UCSD-AML1 (cell line): ENCODE measurements at regions not wholly inside any gene's neighbourhood (a gene's known extent, or its start where the extent isn't known, plus 50 kb on each side); places are given as distances from the start of the nearest gene placed in this dataset.
A peak's percentile ranks its signal among the peaks of the same experiment; 100 is the strongest.

Experiments
- DNase-seq: peaks from one replicate; lab custom pipeline; 2025; ENCODE audit not compliant: unreplicated experiment; lab: John Stamatoyannopoulos, UW

- DNase-seq = no peak
These were observed 446.2 kb upstream of the TRPC7 start for GRCh38 chr5:136811551-136811950.

- DNase-seq = no peak
These were observed 445.7 kb upstream of the TRPC7 start for GRCh38 chr5:136811086-136811485.

DNA sequence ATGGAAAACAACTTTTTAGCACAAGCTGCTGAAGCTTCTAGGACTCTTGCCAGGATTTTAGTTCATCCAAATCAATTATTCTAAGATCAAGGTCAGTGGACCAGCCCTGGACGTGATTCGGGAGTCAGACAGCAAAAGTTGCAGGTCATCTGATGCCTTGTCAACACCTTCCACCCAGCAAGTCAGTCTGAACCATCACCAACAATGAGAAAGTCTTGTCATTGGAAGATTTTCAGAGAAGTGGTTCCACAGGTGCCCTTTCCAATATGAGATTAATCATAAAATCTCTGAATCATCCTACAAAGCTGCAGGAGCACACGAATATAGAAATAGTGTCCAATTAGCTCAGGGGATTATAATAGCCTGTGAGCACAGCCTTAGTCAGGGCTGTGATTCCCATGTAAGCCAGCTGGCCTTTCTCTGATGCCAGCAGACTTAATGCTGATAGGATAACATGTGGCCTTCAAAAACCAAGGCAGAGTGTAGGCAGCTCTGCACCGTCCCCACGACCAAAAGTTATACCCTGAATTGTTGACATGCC is 445.0 kb upstream of the TRPC7 start:
- DNase-seq = no peak

- no peak for DNase-seq
These were observed 444.0 kb upstream of the TRPC7 start for GRCh38 chr5:136809382-136809781.

DNA sequence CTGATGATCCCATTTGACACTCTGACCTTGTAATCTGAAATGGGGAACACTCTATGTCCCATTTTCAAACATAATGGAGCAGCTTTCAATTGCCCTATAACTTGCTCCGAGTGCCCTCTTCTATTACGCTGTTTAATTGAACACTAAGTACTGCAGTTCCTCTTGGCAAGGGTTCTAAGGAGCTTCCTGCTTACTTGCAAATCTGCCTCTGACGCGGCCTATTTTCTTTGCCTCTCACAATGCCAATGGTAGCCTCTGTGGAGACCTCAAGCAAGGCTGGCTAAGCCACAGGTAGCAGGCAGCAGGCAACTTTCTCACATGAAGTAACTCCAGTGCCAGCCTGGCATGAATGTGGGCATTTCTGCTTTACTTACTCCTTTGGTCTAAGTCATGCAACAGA is 443.4 kb upstream of the TRPC7 start:
- no peak for DNase-seq

DNA sequence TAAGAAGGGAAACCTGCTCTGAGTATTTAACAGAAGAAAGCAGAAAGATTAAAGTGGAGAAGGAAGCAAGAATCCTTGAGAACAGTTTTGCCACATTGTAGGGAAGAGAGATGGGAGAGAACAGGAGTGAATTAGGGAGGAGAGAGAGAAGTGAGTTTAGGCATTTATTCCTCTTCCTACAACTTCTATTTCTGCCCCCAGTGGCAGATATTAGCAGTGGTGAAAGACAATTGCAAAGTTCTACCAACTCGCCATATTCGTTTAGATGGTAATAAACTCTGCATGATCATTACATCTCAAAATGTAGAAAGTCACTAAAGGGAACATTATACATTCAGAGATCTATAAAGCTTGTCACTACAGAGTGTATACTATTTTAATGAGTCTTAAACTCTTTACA is 440.1 kb upstream of the TRPC7 start:
- no peak for DNase-seq

DNA sequence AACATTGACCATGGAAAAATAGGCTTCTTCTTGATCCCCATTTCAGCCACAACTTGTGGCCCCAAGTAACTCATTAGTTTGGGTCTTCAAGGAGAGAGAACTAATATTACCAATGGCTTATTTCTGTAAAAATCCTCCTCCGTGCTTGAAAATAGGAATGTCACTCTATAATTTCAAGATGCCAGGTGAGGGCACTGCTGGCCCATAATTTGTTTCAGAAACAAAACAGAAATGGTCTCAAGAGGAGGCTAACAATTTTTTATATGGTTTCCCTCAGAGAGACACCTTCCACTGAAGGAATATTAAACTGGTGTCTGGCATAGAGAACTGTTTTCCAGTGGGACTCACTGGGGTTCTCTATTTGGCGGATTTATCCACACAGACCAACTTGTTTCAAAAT is 437.0 kb upstream of the TRPC7 start:
- no peak for DNase-seq

- no peak for DNase-seq
These were observed 434.5 kb upstream of the TRPC7 start for GRCh38 chr5:136799806-136800372.

DNA sequence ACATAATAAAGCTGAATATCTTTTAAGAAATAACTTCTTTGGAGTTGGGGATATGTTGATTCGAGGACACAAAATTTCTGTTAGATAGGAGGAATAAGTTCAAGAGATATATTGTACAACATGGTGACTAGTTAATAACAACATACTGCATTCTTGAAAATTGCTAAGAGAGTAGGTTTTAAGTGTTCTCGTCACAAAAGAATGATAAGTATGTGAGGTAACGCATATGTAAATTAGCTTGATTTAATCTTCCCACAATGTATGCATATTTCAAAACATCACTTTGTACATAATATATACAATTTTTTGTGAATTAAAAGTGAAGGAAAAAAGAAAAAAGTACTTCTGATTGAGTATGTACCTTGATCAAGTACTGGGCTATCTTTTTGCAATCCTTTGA is 428.0 kb upstream of the TRPC7 start:
- no peak for DNase-seq

GRCh38 chr5:136781464-136781863 is 416.1 kb upstream of the TRPC7 start:
- no peak for DNase-seq

- no peak for DNase-seq
These were observed 415.2 kb upstream of the TRPC7 start for GRCh38 chr5:136780518-136780917.

GRCh38 chr5:136776022-136776927 is 410.9 kb upstream of the TRPC7 start:
- no peak for DNase-seq

GRCh38 chr5:136772491-136772890 is 407.1 kb upstream of the TRPC7 start:
- DNase-seq = no peak

DNA sequence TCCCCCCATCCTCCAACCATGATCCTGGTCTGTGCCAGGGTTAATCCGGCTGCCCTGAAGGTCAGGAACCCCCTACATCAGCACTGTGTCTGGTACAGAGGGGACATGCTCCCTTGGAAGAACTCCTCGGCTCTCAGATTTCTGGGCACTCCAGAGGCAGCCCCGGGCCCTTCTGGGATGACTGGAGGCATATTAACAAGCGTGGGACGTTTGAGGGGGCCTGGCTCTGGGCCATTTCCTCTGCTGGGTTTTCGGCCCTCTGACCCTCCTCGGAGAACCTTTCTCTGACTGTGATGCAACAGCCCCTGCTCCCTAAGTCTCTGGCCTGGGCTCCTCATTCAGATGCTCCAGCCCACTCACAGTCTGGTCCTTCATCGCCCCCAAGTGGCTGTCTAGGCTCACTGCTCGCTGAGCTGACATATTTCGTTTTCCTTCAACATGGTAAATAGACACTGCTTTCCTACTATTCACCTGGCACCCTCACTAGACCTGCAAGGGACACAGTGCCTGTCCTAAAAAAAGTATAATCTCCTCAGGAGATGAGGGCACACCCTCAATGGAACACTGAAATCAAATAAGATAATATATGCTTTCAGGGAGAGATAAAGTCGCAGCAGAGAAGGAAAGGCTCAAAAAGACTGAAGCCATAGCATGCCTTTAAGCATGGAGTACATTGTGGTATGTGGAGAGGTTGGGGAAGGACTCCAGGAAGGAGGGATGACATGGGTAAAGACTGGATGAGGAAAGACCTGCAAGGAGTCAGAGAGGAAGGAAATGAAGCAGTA is 404.7 kb upstream of the TRPC7 start:
- peak; percentile 45 for DNase-seq

DNA sequence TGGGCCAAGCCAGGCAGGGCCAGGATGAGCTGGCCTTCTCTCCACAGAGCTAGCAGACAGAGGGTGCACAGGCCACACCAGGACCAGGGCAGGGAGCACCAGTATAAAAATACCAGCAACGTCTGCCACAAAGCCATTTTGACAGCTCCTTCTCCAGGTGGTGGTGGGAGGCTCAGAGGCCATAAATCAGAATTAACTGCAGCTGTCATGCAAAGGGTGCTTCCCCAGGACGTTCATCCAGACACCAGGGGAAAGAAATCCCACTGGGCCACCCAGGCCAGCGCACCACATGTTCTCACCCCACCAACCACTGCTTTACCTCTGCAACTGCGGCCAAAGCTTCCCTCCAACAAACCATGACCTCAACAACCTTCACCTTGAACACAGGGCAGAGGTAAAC is 403.7 kb upstream of the TRPC7 start:
- no peak for DNase-seq

- no peak for DNase-seq
These were observed 403.1 kb upstream of the TRPC7 start for GRCh38 chr5:136768457-136768856.

GRCh38 chr5:136766456-136766855 is 401.1 kb upstream of the TRPC7 start:
- DNase-seq = no peak

DNA sequence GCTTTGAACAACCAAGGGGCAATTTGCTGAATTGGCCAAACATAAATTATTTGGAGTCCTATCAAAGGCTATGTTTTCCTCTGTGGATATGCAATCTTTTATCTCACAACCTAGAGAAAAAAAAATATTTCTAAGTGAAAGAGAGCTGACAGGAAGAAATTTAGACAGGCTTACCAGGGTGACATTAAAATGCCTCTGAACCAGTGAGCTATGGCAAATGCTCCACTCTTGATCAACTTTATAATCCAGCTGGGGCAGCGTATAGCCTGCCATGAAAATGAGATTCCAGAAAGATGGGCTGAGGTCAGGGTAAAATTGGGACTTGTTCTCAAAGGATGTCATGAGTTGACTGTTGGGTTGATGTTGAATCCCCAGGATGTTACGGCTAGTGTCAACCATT is 399.3 kb upstream of the TRPC7 start:
- no peak for DNase-seq

- no peak for DNase-seq
These were observed 398.2 kb upstream of the TRPC7 start for GRCh38 chr5:136763548-136763947.

- DNase-seq = no peak
These were observed 388.9 kb upstream of the TRPC7 start for GRCh38 chr5:136754216-136754615.

DNA sequence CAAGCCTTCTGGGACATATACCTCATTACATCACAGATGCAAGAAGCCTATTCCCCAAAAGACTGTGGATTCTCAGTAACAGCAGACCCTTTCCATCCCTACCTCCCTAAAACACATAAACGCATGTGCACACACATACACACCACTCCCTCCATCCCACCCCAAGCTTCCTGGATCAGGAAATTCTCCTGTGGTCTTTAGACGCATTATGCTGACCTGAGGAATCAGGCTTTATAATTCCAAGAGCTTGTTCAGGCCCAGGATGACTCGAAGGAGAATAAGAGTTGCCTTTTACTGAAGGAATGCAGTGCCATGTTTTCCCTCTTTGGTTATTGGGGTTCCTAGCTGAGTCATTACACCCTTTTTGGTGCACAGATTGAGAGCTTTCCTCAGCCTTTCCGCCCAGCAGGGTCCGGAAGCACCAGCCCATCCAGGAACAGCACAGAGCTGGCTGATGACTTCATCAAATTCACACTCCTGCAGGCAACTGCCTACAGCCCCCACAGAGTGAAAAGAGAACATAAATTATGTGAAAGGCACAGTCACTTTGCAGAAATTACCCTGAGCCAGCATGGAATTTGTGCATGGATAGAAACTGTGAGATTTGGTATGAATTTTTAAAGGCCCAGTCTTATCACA is 385.0 kb upstream of the TRPC7 start:
- DNase-seq = no peak
